MM.1S (cell line): ENCODE measurements at regions not wholly inside any gene's neighbourhood (a gene's known extent, or its start where the extent isn't known, plus 50 kb on each side); places are given as distances from the start of the nearest gene placed in this dataset.

Experiments used
- EZH2 ChIP-seq: fragments of 300-600 bp; sonication (generic); optimal IDR thresholded peaks from 2 replicates; pipeline ENCODE3; 2017; ENCODE audit warnings: low read depth, mild to moderate bottlenecking, antibody characterized with exemption, low read length, mixed read lengths
- EZH2phosphoT487 ChIP-seq: fragments of 300-600 bp; sonication (generic); IDR thresholded peaks from 2 replicates; pipeline ENCODE4 v1.6.1; 2018; ENCODE audit warnings: antibody characterized with exemption, low read length
- TF ChIP-seq, protein P1 (sequence below): fragments of 300-600 bp; sonication (generic); IDR thresholded peaks from 2 replicates; pipeline ENCODE4 v1.5.1; 2016; ENCODE audit warnings: antibody characterized with exemption, low read length, mixed read lengths

DNA sequence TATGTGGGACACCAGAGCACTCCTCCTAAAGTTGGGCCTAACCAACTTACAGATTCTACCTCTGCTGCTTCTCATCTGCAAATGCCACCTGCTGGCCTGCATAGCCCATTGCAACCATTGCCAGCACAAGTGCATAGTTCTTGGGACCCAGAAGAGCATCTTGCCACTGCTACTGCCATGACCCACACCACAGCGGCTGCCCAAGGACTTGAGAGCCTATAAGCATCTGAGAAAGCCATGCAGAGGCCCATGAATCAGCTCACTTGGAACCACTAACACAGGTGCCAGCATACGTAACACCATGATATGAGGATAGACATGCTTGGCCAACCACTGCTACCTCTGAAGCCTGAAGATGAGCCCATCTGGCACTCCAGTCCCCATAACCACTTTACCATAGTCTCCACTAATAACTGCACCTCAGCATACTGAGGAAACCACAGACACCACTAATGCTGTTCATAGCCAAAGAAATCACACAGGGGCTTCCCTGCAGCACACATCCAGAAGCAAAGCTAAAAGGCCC, 258.1 kb upstream of the AGTR2 start:
- TF ChIP-seq, protein P1, sequence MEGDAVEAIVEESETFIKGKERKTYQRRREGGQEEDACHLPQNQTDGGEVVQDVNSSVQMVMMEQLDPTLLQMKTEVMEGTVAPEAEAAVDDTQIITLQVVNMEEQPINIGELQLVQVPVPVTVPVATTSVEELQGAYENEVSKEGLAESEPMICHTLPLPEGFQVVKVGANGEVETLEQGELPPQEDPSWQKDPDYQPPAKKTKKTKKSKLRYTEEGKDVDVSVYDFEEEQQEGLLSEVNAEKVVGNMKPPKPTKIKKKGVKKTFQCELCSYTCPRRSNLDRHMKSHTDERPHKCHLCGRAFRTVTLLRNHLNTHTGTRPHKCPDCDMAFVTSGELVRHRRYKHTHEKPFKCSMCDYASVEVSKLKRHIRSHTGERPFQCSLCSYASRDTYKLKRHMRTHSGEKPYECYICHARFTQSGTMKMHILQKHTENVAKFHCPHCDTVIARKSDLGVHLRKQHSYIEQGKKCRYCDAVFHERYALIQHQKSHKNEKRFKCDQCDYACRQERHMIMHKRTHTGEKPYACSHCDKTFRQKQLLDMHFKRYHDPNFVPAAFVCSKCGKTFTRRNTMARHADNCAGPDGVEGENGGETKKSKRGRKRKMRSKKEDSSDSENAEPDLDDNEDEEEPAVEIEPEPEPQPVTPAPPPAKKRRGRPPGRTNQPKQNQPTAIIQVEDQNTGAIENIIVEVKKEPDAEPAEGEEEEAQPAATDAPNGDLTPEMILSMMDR: peak; percentile 53
- TF ChIP-seq EZH2 (no peak), EZH2phosphoT487 (no peak)
